ENCODE measurements at regions not wholly inside any gene's neighbourhood (a gene's known extent, or its start where the extent isn't known, plus 50 kb on each side); places are given as distances from the start of the nearest gene placed in this dataset.
A peak's percentile ranks its signal among the peaks of the same experiment; 100 is the strongest.
"Not testable (repeated sequence)": the region's sequence is repeated elsewhere in the genome, so short reads cannot be mapped to it uniquely, and the experiment has no call there.

GRCh38 chr10:30560326-30560725 is 69.2 kb downstream of the LYZL2 start:
- no peak for DNase-seq

- no peak for DNase-seq
These were observed 70.4 kb downstream of the LYZL2 start for GRCh38 chr10:30559180-30559579.

GRCh38 chr10:30558411-30558810 is 71.1 kb downstream of the LYZL2 start:
- DNase-seq, result no peak

- DNase-seq, result no peak
These were observed 71.7 kb downstream of the LYZL2 start for GRCh38 chr10:30557884-30558283.

- DNase-seq, result no peak
These were observed 73.4 kb downstream of the LYZL2 start for GRCh38 chr10:30556189-30556588.

- DNase-seq, result no peak
These were observed 74.1 kb downstream of the LYZL2 start for GRCh38 chr10:30555465-30555864.

- DNase-seq, result no peak
These were observed 75.1 kb downstream of the LYZL2 start for GRCh38 chr10:30554440-30554825.

GRCh38 chr10:30553626-30554439 is 75.7 kb downstream of the LYZL2 start:
- no peak for DNase-seq

GRCh38 chr10:30553018-30553625 is 76.4 kb downstream of the LYZL2 start:
- DNase-seq, result no peak

- no peak for DNase-seq
These were observed 78.4 kb downstream of the LYZL2 start for GRCh38 chr10:30550967-30551815.

GRCh38 chr10:30549134-30549687 is 80.3 kb downstream of the LYZL2 start:
- DNase-seq, result not testable (repeated sequence)

GRCh38 chr10:30546511-30546910 is 83.0 kb downstream of the LYZL2 start:
- no peak for DNase-seq

GRCh38 chr10:30542895-30543288 is 86.7 kb downstream of the LYZL2 start:
- no peak for DNase-seq

GRCh38 chr10:30542001-30542894 is 87.3 kb downstream of the LYZL2 start:
- DNase-seq, result no peak

- no peak for DNase-seq
These were observed 89.3 kb downstream of the LYZL2 start for GRCh38 chr10:30540276-30540675.

GRCh38 chr10:30538086-30538485 is 91.5 kb downstream of the LYZL2 start:
- no peak for DNase-seq

- no peak for DNase-seq
These were observed 92.0 kb downstream of the LYZL2 start for GRCh38 chr10:30537586-30537985.

- not testable (repeated sequence) for DNase-seq
These were observed 92.4 kb downstream of the LYZL2 start for GRCh38 chr10:30537158-30537557.

- no peak for DNase-seq
These were observed 93.0 kb downstream of the LYZL2 start for GRCh38 chr10:30536578-30536977.

GRCh38 chr10:30535677-30536076 is 93.9 kb downstream of the LYZL2 start:
- no peak for DNase-seq

- peak; percentile 17 for DNase-seq
These were observed 94.9 kb downstream of the LYZL2 start for GRCh38 chr10:30534465-30535144.

Data from NCI-H2171 (cell line).